ENCODE measurements at regions not wholly inside any gene's neighbourhood (a gene's known extent, or its start where the extent isn't known, plus 50 kb on each side); places are given as distances from the start of the nearest gene placed in this dataset.
A peak's percentile ranks its signal among the peaks of the same experiment; 100 is the strongest.

DNA sequence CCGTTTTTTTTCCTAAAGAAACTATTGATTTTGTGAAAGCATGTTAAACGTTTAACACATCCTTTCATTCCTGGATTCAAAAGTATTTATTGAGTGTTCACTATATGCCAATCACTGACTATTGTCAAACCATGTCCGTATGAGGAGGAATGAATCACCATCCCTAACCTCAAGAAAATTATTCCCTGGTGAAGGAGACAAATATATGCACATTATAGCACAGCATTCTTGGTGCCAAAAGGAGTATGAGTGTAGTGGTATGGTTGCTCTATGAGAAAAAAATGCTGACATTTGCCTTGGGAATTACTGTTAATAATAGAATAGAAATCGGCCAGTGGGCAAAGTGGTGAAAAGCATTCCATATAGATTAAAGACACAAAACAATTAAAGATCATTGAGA lies 1390.1 kb downstream of the MRPL39 start:
- H3K27ac ChIP-seq: no peak overlapping the region
- intact Hi-C loops (cut with DNase I): no loop called here
- no peak overlapping the region for H3K4me3 ChIP-seq
- TF ChIP-seq, protein P1, sequence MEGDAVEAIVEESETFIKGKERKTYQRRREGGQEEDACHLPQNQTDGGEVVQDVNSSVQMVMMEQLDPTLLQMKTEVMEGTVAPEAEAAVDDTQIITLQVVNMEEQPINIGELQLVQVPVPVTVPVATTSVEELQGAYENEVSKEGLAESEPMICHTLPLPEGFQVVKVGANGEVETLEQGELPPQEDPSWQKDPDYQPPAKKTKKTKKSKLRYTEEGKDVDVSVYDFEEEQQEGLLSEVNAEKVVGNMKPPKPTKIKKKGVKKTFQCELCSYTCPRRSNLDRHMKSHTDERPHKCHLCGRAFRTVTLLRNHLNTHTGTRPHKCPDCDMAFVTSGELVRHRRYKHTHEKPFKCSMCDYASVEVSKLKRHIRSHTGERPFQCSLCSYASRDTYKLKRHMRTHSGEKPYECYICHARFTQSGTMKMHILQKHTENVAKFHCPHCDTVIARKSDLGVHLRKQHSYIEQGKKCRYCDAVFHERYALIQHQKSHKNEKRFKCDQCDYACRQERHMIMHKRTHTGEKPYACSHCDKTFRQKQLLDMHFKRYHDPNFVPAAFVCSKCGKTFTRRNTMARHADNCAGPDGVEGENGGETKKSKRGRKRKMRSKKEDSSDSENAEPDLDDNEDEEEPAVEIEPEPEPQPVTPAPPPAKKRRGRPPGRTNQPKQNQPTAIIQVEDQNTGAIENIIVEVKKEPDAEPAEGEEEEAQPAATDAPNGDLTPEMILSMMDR (IDR thresholded peaks at IDR 0.05): no peak
- 74 to 79% (median 77%) methylated on average over 4 of the region's 4 CpGs for WGBS, 3 donors
- no peak for ATAC-seq
- H3K36me3 ChIP-seq (ENCODE audit: insufficient read depth in 1 of 2, low read depth in 1 of 2): no peaks in the 10 kb centered on the region
- DNase-seq: no peak
- no peaks in the 10 kb centered on the region for H3K4me1 ChIP-seq
- no peaks in the 10 kb centered on the region for H3K9me3 ChIP-seq
- H3K27me3 ChIP-seq (ENCODE audit: insufficient read depth in 3 of 3, low read length in 2 of 3): no peaks in the 10 kb centered on the region

DNA sequence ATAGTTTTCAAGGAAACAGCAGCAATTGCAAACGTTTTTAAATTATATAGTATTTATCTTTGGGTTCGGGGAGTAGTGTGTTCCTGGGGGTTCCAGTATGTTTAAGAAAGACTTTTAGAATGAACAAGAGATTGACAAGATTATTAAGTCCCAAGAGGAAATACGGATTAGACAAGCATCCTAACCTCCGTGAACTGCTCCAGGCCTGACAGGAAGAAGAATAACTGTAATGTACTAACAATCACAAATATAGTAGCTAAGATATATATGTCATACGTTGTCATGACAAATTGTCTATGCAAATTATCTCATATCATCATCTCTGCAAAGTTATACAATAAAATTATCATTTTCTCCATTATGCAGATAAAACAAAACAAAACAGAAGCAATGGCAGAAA lies 1397.2 kb downstream of the MRPL39 start:
- ATAC-seq: no peak
- Histone ChIP-seq H3K27ac (no peak overlapping the region), H3K4me1 (no peaks in the 10 kb centered on the region), H3K27me3 (ENCODE audit: insufficient read depth in 3 of 3, low read length in 2 of 3) (no peaks in the 10 kb centered on the region), H3K4me3 (no peak overlapping the region), H3K9me3 (no peaks in the 10 kb centered on the region), H3K36me3 (ENCODE audit: insufficient read depth in 1 of 2, low read depth in 1 of 2) (no peaks in the 10 kb centered on the region)
- intact Hi-C loops (cut with DNase I): no loop called here
- WGBS, 3 donors: 69 to 74% (median 71%) methylated on average over 5 of the region's 5 CpGs
- TF ChIP-seq, protein P1 (IDR thresholded peaks at IDR 0.05): no peak
- no peak for DNase-seq

DNA sequence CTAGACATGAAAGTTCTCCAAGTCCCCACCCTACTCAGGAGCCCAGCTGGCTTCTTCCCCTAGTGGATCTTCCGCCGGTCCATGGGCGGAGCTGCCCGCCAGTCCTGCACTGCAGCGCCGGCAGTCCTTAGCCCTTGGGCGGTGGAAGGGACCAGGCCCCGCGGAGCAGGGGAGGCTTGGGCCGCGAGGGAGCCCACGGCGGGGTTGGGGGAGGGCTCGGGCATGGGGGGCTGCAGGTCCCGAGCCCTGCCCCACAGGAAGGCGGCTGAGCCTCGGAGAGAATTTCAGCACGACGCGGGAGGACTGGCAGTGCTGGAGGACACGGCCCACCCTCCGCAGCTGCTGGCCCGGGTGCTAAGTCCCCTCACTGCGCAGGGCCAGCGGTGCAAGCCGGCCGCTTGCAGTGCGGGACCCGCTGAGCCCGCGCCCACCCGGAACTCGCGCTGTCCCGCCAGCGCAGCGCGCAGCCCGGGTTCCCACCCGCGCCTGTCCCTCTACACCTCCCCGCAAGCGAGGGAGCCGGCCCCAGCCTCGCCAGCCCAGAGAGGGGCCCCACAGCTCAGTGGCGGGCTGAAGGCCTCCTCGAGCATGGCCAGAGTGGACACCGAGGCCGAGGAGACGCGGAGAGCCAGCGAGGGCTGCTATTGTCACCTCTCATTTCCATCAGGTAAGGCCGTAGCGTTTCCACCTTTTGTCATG lies 1398.6 kb downstream of the MRPL39 start:
- ATAC-seq: no peak
- Histone ChIP-seq H3K4me1 (no peaks in the 10 kb centered on the region), H3K4me3 (no peak overlapping the region), H3K36me3 (ENCODE audit: insufficient read depth in 1 of 2, low read depth in 1 of 2) (no peaks in the 10 kb centered on the region), H3K9me3 (no peaks in the 10 kb centered on the region), H3K27ac (no peak overlapping the region), H3K27me3 (ENCODE audit: insufficient read depth in 3 of 3, low read length in 2 of 3) (no peaks in the 10 kb centered on the region)
- DNase-seq: peak; percentile 6 to 43
- intact Hi-C loops (cut with DNase I): no loop called here
- WGBS, 3 donors: 95 to 96% (median 96%) methylated on average over 45 to 54 of the region's 54 CpGs
- TF ChIP-seq, protein P1 (IDR thresholded peaks at IDR 0.05): no peak

DNA sequence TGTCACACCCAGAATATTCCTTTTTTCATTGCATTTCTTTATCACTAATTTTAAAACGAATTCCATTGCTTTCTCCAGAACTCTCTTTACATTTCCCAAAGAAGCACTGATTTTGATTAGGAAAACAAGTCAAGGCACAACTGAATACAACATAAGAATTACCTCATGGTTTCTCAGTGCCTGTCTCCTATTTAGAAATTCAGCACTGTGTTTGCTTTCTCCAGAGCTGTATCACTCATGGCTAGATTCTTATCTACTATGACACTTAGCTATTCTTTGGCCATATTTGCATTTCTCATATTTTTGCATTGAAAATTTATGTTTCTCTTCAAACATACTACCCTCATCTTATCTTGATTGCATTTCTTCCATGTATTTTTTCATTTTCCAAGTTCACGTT lies 1402.0 kb downstream of the MRPL39 start:
- DNase-seq: no peak
- Histone ChIP-seq H3K4me3 (no peak overlapping the region), H3K27me3 (ENCODE audit: insufficient read depth in 3 of 3, low read length in 2 of 3) (no peaks in the 10 kb centered on the region), H3K27ac (no peak overlapping the region), H3K9me3 (no peaks in the 10 kb centered on the region), H3K36me3 (ENCODE audit: insufficient read depth in 1 of 2, low read depth in 1 of 2) (no peaks in the 10 kb centered on the region), H3K4me1 (no peaks in the 10 kb centered on the region)
- intact Hi-C loops (cut with DNase I): no loop called here
- ATAC-seq: no peak
- WGBS, 3 donors: 61 to 67% (median 65%) methylated on average over 2 of the region's 2 CpGs
- TF ChIP-seq, protein P1 (IDR thresholded peaks at IDR 0.05): no peak

DNA sequence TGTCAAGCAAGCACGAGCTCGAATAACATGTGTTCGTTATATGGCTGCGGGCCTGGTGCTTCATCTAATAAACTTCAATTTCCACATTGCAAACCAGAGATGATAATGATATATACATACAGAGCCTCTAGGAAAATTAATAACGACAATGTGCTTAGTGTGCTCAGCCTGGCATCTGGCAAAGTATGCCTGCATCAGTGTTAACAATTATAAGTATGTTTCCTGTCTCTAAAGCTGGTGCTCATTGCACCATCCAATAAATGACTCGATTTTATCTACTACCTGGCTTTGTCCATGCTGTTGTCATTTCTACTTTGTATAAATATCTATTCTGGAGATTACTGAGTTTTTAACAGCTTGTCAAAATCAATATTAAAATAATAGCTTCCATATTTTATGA lies 1402.6 kb downstream of the MRPL39 start:
- Histone ChIP-seq H3K4me1 (no peaks in the 10 kb centered on the region), H3K9me3 (no peaks in the 10 kb centered on the region), H3K4me3 (no peak overlapping the region), H3K27ac (no peak overlapping the region), H3K36me3 (ENCODE audit: insufficient read depth in 1 of 2, low read depth in 1 of 2) (no peaks in the 10 kb centered on the region), H3K27me3 (ENCODE audit: insufficient read depth in 3 of 3, low read length in 2 of 3) (no peaks in the 10 kb centered on the region)
- DNase-seq (no peak), ATAC-seq (no peak)
- TF ChIP-seq, protein P1 (IDR thresholded peaks at IDR 0.05): no peak
- 78 to 89% (median 80%) methylated on average over 6 of the region's 6 CpGs for WGBS, 3 donors
- intact Hi-C loops (cut with DNase I): no loop called here

Measured in psoas muscle (tissue), 7 donors.